ENCODE measurements at regions not wholly inside any gene's neighbourhood (a gene's known extent, or its start where the extent isn't known, plus 50 kb on each side); places are given as distances from the start of the nearest gene placed in this dataset.

DNA sequence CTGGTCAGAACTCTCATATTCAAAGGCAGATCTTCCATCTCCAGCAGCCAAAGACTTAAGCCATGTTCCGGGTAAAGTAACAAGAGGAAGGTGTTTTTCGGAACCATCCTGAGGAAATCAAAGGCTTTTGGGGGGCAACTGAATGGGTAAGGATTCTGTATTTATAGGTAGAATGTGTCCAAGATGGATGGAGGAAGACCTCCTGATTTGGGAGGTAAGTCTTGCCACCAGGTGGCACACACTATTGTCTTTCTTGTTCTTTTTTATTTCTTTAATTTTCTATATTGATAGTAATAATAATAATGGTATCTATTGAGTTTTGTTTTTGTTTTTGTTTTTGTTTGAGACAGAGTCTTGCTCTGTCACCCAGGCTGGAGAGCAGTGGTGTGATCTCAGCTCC lies 53.0 kb upstream of the UBR2 start:
- ATAC-seq: no peak
- Mint-ChIP-seq H3K4me1 (peaks cover 2% of the 10 kb centered on the region; the same call in 1 of the 3 replicates), H3K36me3 (ENCODE audit: low read depth) (no peaks in the 10 kb centered on the region), H3K4me3 (no peak overlapping the region), H3K27me3 (ENCODE audit: insufficient read depth, low read depth, poor library complexity) (no peaks in the 10 kb centered on the region), H3K9me3 (no peaks in the 10 kb centered on the region), H3K27ac (no peak overlapping the region)
- TF ChIP-seq, protein P1, sequence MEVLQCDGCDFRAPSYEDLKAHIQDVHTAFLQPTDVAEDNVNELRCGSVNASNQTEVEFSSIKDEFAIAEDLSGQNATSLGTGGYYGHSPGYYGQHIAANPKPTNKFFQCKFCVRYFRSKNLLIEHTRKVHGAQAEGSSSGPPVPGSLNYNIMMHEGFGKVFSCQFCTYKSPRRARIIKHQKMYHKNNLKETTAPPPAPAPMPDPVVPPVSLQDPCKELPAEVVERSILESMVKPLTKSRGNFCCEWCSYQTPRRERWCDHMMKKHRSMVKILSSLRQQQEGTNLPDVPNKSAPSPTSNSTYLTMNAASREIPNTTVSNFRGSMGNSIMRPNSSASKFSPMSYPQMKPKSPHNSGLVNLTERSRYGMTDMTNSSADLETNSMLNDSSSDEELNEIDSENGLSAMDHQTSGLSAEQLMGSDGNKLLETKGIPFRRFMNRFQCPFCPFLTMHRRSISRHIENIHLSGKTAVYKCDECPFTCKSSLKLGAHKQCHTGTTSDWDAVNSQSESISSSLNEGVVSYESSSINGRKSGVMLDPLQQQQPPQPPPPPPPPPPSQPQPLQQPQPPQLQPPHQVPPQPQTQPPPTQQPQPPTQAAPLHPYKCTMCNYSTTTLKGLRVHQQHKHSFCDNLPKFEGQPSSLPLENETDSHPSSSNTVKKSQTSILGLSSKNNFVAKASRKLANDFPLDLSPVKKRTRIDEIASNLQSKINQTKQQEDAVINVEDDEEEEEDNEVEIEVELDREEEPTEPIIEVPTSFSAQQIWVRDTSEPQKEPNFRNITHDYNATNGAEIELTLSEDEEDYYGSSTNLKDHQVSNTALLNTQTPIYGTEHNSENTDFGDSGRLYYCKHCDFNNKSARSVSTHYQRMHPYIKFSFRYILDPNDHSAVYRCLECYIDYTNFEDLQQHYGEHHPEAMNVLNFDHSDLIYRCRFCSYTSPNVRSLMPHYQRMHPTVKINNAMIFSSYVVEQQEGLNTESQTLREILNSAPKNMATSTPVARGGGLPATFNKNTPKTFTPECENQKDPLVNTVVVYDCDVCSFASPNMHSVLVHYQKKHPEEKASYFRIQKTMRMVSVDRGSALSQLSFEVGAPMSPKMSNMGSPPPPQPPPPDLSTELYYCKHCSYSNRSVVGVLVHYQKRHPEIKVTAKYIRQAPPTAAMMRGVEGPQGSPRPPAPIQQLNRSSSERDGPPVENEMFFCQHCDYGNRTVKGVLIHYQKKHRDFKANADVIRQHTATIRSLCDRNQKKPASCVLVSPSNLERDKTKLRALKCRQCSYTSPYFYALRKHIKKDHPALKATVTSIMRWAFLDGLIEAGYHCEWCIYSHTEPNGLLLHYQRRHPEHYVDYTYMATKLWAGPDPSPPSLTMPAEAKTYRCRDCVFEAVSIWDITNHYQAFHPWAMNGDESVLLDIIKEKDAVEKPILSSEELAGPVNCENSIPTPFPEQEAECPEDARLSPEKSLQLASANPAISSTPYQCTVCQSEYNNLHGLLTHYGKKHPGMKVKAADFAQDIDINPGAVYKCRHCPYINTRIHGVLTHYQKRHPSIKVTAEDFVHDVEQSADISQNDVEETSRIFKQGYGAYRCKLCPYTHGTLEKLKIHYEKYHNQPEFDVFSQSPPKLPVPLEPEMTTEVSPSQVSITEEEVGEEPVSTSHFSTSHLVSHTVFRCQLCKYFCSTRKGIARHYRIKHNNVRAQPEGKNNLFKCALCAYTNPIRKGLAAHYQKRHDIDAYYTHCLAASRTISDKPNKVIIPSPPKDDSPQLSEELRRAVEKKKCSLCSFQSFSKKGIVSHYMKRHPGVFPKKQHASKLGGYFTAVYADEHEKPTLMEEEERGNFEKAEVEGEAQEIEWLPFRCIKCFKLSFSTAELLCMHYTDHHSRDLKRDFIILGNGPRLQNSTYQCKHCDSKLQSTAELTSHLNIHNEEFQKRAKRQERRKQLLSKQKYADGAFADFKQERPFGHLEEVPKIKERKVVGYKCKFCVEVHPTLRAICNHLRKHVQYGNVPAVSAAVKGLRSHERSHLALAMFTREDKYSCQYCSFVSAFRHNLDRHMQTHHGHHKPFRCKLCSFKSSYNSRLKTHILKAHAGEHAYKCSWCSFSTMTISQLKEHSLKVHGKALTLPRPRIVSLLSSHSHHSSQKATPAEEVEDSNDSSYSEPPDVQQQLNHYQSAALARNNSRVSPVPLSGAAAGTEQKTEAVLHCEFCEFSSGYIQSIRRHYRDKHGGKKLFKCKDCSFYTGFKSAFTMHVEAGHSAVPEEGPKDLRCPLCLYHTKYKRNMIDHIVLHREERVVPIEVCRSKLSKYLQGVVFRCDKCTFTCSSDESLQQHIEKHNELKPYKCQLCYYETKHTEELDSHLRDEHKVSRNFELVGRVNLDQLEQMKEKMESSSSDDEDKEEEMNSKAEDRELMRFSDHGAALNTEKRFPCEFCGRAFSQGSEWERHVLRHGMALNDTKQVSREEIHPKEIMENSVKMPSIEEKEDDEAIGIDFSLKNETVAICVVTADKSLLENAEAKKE (CRISPR knock-in tag; IDR thresholded peaks at IDR 0.05): no peak
- TF ChIP-seq, protein P2, sequence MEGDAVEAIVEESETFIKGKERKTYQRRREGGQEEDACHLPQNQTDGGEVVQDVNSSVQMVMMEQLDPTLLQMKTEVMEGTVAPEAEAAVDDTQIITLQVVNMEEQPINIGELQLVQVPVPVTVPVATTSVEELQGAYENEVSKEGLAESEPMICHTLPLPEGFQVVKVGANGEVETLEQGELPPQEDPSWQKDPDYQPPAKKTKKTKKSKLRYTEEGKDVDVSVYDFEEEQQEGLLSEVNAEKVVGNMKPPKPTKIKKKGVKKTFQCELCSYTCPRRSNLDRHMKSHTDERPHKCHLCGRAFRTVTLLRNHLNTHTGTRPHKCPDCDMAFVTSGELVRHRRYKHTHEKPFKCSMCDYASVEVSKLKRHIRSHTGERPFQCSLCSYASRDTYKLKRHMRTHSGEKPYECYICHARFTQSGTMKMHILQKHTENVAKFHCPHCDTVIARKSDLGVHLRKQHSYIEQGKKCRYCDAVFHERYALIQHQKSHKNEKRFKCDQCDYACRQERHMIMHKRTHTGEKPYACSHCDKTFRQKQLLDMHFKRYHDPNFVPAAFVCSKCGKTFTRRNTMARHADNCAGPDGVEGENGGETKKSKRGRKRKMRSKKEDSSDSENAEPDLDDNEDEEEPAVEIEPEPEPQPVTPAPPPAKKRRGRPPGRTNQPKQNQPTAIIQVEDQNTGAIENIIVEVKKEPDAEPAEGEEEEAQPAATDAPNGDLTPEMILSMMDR (conservative IDR thresholded peaks at IDR 0.05; ENCODE audit: low read depth in 2 of 2): peak; percentile 15 to 35; a peak in 2 of 4 replicates
- Histone ChIP-seq H2AFZ (no peak overlapping the region), H3K27me3 (ENCODE audit: insufficient read depth) (no peaks in the 10 kb centered on the region), H3K4me2 (no peak overlapping the region), H3K4me3 (no peak overlapping the region), H4K20me1 (replicated peaks; ENCODE audit: insufficient read depth) (no peaks in the 10 kb centered on the region), H3F3A (replicated peaks; ENCODE audit: low read depth) (no peaks in the 10 kb centered on the region), H3K27ac (ENCODE audit: low read depth) (no peak overlapping the region), H3K79me2 (replicated peaks; ENCODE audit: insufficient read depth) (no peaks in the 10 kb centered on the region), H3K4me1 (ENCODE audit: insufficient read depth) (no peaks in the 10 kb centered on the region), H3K36me3 (ENCODE audit: insufficient read depth) (no peaks in the 10 kb centered on the region), H3K9me2 (ENCODE audit: insufficient read depth) (no peaks in the 10 kb centered on the region)
- DNase-seq (ENCODE audit: low spot score): no peak

DNA sequence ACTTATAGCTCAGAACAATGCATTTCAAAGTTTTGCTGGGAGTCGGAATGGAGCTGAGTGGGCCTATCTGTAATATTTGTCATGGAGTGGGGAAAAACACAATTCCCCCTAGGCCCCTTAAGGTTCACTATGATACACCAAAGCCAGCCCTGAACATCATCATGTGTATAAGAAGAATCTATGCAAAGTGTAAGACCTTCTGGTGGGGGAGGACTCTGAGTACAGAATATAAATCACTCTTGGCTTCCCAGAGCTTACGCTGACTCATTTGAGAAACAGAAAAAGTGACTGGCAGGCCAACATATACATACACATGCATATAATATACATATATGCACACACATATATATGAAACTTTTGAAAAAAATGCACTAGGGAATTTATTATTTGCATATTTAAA lies 54.1 kb upstream of the UBR2 start:
- no peak overlapping the region for H2AFZ ChIP-seq
- no peak overlapping the region for H3K4me3 ChIP-seq
- Mint-ChIP-seq H3K36me3 (ENCODE audit: low read depth) (no peaks in the 10 kb centered on the region), H3K4me1 (peaks cover 2% of the 10 kb centered on the region; the same call in 1 of the 3 replicates), H3K27ac (no peak overlapping the region), H3K9me3 (no peaks in the 10 kb centered on the region), H3K27me3 (ENCODE audit: insufficient read depth, low read depth, poor library complexity) (no peaks in the 10 kb centered on the region), H3K4me3 (no peak overlapping the region)
- H3K27me3 ChIP-seq (ENCODE audit: insufficient read depth): no peaks in the 10 kb centered on the region
- H3K4me2 ChIP-seq: no peak overlapping the region
- H3K9me2 ChIP-seq (ENCODE audit: insufficient read depth): no peaks in the 10 kb centered on the region
- no peaks in the 10 kb centered on the region for H3K79me2 ChIP-seq (replicated peaks; ENCODE audit: insufficient read depth)
- no peak for ATAC-seq
- no peak for DNase-seq (ENCODE audit: low spot score)
- H3K27ac ChIP-seq (ENCODE audit: low read depth): no peak overlapping the region
- no peaks in the 10 kb centered on the region for H4K20me1 ChIP-seq (replicated peaks; ENCODE audit: insufficient read depth)
- no peaks in the 10 kb centered on the region for H3K4me1 ChIP-seq (ENCODE audit: insufficient read depth)
- H3K36me3 ChIP-seq (ENCODE audit: insufficient read depth): no peaks in the 10 kb centered on the region
- no peaks in the 10 kb centered on the region for H3F3A ChIP-seq (replicated peaks; ENCODE audit: low read depth)
- TF ChIP-seq POLR2AphosphoS5 (IDR thresholded peaks at IDR 0.05; ENCODE audit: low read depth): no peak
- TF ChIP-seq, protein P3, sequence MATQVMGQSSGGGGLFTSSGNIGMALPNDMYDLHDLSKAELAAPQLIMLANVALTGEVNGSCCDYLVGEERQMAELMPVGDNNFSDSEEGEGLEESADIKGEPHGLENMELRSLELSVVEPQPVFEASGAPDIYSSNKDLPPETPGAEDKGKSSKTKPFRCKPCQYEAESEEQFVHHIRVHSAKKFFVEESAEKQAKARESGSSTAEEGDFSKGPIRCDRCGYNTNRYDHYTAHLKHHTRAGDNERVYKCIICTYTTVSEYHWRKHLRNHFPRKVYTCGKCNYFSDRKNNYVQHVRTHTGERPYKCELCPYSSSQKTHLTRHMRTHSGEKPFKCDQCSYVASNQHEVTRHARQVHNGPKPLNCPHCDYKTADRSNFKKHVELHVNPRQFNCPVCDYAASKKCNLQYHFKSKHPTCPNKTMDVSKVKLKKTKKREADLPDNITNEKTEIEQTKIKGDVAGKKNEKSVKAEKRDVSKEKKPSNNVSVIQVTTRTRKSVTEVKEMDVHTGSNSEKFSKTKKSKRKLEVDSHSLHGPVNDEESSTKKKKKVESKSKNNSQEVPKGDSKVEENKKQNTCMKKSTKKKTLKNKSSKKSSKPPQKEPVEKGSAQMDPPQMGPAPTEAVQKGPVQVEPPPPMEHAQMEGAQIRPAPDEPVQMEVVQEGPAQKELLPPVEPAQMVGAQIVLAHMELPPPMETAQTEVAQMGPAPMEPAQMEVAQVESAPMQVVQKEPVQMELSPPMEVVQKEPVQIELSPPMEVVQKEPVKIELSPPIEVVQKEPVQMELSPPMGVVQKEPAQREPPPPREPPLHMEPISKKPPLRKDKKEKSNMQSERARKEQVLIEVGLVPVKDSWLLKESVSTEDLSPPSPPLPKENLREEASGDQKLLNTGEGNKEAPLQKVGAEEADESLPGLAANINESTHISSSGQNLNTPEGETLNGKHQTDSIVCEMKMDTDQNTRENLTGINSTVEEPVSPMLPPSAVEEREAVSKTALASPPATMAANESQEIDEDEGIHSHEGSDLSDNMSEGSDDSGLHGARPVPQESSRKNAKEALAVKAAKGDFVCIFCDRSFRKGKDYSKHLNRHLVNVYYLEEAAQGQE (IDR thresholded peaks at IDR 0.05; ENCODE audit: unreplicated experiment): no peak
- no peak for TF ChIP-seq EZH2phosphoT487 (IDR thresholded peaks at IDR 0.05; ENCODE audit: unreplicated experiment)
- no peak for TF ChIP-seq STAT1 (IDR thresholded peaks at IDR 0.05; ENCODE audit: unreplicated experiment)
- TF ChIP-seq ZNF114 (CRISPR knock-in tag; IDR thresholded peaks at IDR 0.05): no peak
- TF ChIP-seq, protein P4, sequence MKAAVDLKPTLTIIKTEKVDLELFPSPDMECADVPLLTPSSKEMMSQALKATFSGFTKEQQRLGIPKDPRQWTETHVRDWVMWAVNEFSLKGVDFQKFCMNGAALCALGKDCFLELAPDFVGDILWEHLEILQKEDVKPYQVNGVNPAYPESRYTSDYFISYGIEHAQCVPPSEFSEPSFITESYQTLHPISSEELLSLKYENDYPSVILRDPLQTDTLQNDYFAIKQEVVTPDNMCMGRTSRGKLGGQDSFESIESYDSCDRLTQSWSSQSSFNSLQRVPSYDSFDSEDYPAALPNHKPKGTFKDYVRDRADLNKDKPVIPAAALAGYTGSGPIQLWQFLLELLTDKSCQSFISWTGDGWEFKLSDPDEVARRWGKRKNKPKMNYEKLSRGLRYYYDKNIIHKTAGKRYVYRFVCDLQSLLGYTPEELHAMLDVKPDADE (IDR thresholded peaks at IDR 0.05): no peak
